ENCODE measurements at regions not wholly inside any gene's neighbourhood (a gene's known extent, or its start where the extent isn't known, plus 50 kb on each side); places are given as distances from the start of the nearest gene placed in this dataset.
"Not testable (repeated sequence)": the region's sequence is repeated elsewhere in the genome, so short reads cannot be mapped to it uniquely, and the experiment has no call there.

- Mint-ChIP-seq H3K9me3 (no peaks in the 10 kb centered on the region), H3K27ac (no peak overlapping the region), H3K4me1 (ENCODE audit: low read depth) (no peaks in the 10 kb centered on the region), H3K4me3 (no peak overlapping the region), H3K36me3 (ENCODE audit: low read depth) (no peaks in the 10 kb centered on the region), H3K27me3 (ENCODE audit: low read depth) (no peaks in the 10 kb centered on the region)
- CTCF ChIA-PET, result no interaction called here
- intact Hi-C loops (cut with micrococcal nuclease), result no loop called here
- no peak for DNase-seq
Measured at GRCh38 chr15:85276921-85277320, 103.5 kb upstream of the AKAP13 start.

GRCh38 chr15:85277847-85278370 lies 102.5 kb upstream of the AKAP13 start:
- Mint-ChIP-seq H3K4me1 (ENCODE audit: low read depth) (no peaks in the 10 kb centered on the region), H3K27me3 (ENCODE audit: low read depth) (no peaks in the 10 kb centered on the region), H3K4me3 (no peak overlapping the region), H3K27ac (no peak overlapping the region), H3K9me3 (no peaks in the 10 kb centered on the region), H3K36me3 (ENCODE audit: low read depth) (no peaks in the 10 kb centered on the region)
- no peak for DNase-seq
- intact Hi-C loops (cut with micrococcal nuclease), result no loop called here
- CTCF ChIA-PET, result interaction anchor here (0.6 to 1.1 kb wide), 2 partner anchors 12 to 208 kb away, joined by 3 to 4 read pairs; no protein-coding TSS in a partner anchor

- H3K9me3 Mint-ChIP-seq, result no peaks in the 10 kb centered on the region
- no peak for DNase-seq
- intact Hi-C loops (cut with micrococcal nuclease), result no loop called here
- H3K36me3 Mint-ChIP-seq (ENCODE audit: low read depth), result no peaks in the 10 kb centered on the region
- no peak overlapping the region for H3K4me3 Mint-ChIP-seq
- no peaks in the 10 kb centered on the region for H3K27me3 Mint-ChIP-seq (ENCODE audit: low read depth)
- CTCF ChIA-PET, result interaction anchor here (1.2 kb wide), 1 partner anchor 16 kb away, joined by 5 read pairs; no protein-coding TSS in a partner anchor
- H3K4me1 Mint-ChIP-seq (ENCODE audit: low read depth), result no peaks in the 10 kb centered on the region
- no peak overlapping the region for H3K27ac Mint-ChIP-seq
Measured at GRCh38 chr15:85280203-85280602, 100.2 kb upstream of the AKAP13 start.

- no peaks in the 10 kb centered on the region for H3K27me3 Mint-ChIP-seq (ENCODE audit: low read depth)
- no peaks in the 10 kb centered on the region for H3K36me3 Mint-ChIP-seq (ENCODE audit: low read depth)
- no peak overlapping the region for H3K4me3 Mint-ChIP-seq
- no peaks in the 10 kb centered on the region for H3K4me1 Mint-ChIP-seq (ENCODE audit: low read depth)
- no peak for DNase-seq
- CTCF ChIA-PET, result no interaction called here
- H3K27ac Mint-ChIP-seq, result no peak overlapping the region
- H3K9me3 Mint-ChIP-seq, result no peaks in the 10 kb centered on the region
- intact Hi-C loops (cut with micrococcal nuclease), result no loop called here
Measured at GRCh38 chr15:85281293-85281882, 99.0 kb upstream of the AKAP13 start.

GRCh38 chr15:85282504-85283115 lies 97.8 kb upstream of the AKAP13 start:
- Mint-ChIP-seq H3K27ac (no peak overlapping the region), H3K4me3 (no peak overlapping the region), H3K9me3 (no peaks in the 10 kb centered on the region), H3K27me3 (ENCODE audit: low read depth) (no peaks in the 10 kb centered on the region), H3K36me3 (ENCODE audit: low read depth) (no peaks in the 10 kb centered on the region), H3K4me1 (ENCODE audit: low read depth) (no peaks in the 10 kb centered on the region)
- CTCF ChIA-PET, result interaction anchor here (0.7 kb wide), 1 partner anchor 198 kb away, joined by 3 read pairs; no protein-coding TSS in a partner anchor
- no peak for DNase-seq
- intact Hi-C loops (cut with micrococcal nuclease), result no loop called here

- H3K9me3 Mint-ChIP-seq; intact Hi-C loops (cut with micrococcal nuclease); H3K36me3 Mint-ChIP-seq (ENCODE audit: low read depth); H3K4me3 Mint-ChIP-seq; H3K27me3 Mint-ChIP-seq (ENCODE audit: low read depth); H3K4me1 Mint-ChIP-seq (ENCODE audit: low read depth); H3K27ac Mint-ChIP-seq; DNase-seq: not testable (repeated sequence)
- CTCF ChIA-PET, result interaction anchor here (0.6 kb wide), 1 partner anchor 351 kb away, joined by 5 read pairs; no protein-coding TSS in a partner anchor
Measured at GRCh38 chr15:85283815-85284214, 96.6 kb upstream of the AKAP13 start.

GRCh38 chr15:85284497-85284896 lies 95.9 kb upstream of the AKAP13 start:
- no peak for DNase-seq
- CTCF ChIA-PET, result no interaction called here
- Mint-ChIP-seq H3K4me3 (no peak overlapping the region), H3K9me3 (no peaks in the 10 kb centered on the region), H3K36me3 (ENCODE audit: low read depth) (no peaks in the 10 kb centered on the region), H3K27me3 (ENCODE audit: low read depth) (no peaks in the 10 kb centered on the region), H3K4me1 (ENCODE audit: low read depth) (no peaks in the 10 kb centered on the region), H3K27ac (no peak overlapping the region)
- intact Hi-C loops (cut with micrococcal nuclease), result no loop called here

- Mint-ChIP-seq H3K4me1 (ENCODE audit: low read depth) (peaks cover 3% of the 10 kb centered on the region), H3K27me3 (ENCODE audit: low read depth) (peaks cover 9% of the 10 kb centered on the region), H3K4me3 (no peak overlapping the region), H3K27ac (no peak overlapping the region), H3K9me3 (no peaks in the 10 kb centered on the region), H3K36me3 (ENCODE audit: low read depth) (no peaks in the 10 kb centered on the region)
- intact Hi-C loops (cut with micrococcal nuclease), result no loop called here
- DNase-seq, result peak; percentile 41
- CTCF ChIA-PET, result interaction anchor here (0.7 to 2.0 kb wide), 11 partner anchors 8 to 438 kb away, joined by 3 to 7 read pairs (median 4); no protein-coding TSS in a partner anchor
Measured at GRCh38 chr15:85289677-85290365, 90.6 kb upstream of the AKAP13 start.

- CTCF ChIA-PET, result interaction anchor here (0.6 kb wide), 1 partner anchor 11 kb away, joined by 3 read pairs; no protein-coding TSS in a partner anchor
- H3K4me3 Mint-ChIP-seq; H3K27ac Mint-ChIP-seq; H3K27me3 Mint-ChIP-seq (ENCODE audit: low read depth); DNase-seq; H3K9me3 Mint-ChIP-seq; intact Hi-C loops (cut with micrococcal nuclease); H3K36me3 Mint-ChIP-seq (ENCODE audit: low read depth): not testable (repeated sequence)
- H3K4me1 Mint-ChIP-seq (ENCODE audit: low read depth), result peaks cover 12% of the 10 kb centered on the region
Measured at GRCh38 chr15:85292583-85292982, 87.8 kb upstream of the AKAP13 start.

GRCh38 chr15:85296615-85297402 lies 83.6 kb upstream of the AKAP13 start:
- H3K27ac Mint-ChIP-seq, result no peak overlapping the region
- no peaks in the 10 kb centered on the region for H3K9me3 Mint-ChIP-seq
- peak overlapping the region; percentile 51 for H3K4me3 Mint-ChIP-seq
- CTCF ChIA-PET, result interaction anchor here (0.6 to 2.5 kb wide), 36 partner anchors 8 to 545 kb away, joined by 3 to 28 read pairs (median 4); no protein-coding TSS in a partner anchor
- intact Hi-C loops (cut with micrococcal nuclease), result loop anchor here (1.0 to 5.0 kb wide), 6 partner anchors 117 to 544 kb away; no protein-coding TSS in a partner anchor
- DNase-seq, result peak; percentile 85
- peaks cover 10% of the 10 kb centered on the region for H3K4me1 Mint-ChIP-seq (ENCODE audit: low read depth)
- no peaks in the 10 kb centered on the region for H3K27me3 Mint-ChIP-seq (ENCODE audit: low read depth)
- H3K36me3 Mint-ChIP-seq (ENCODE audit: low read depth), result no peaks in the 10 kb centered on the region

GRCh38 chr15:85297537-85297936 lies 82.9 kb upstream of the AKAP13 start:
- H3K27ac Mint-ChIP-seq, result no peak overlapping the region
- H3K27me3 Mint-ChIP-seq (ENCODE audit: low read depth), result no peaks in the 10 kb centered on the region
- no peaks in the 10 kb centered on the region for H3K36me3 Mint-ChIP-seq (ENCODE audit: low read depth)
- peaks cover 10% of the 10 kb centered on the region for H3K4me1 Mint-ChIP-seq (ENCODE audit: low read depth)
- no peaks in the 10 kb centered on the region for H3K9me3 Mint-ChIP-seq
- CTCF ChIA-PET, result interaction anchor here (0.7 to 2.5 kb wide), 15 partner anchors 7 to 429 kb away, joined by 3 to 28 read pairs (median 4); no protein-coding TSS in a partner anchor
- no peak overlapping the region for H3K4me3 Mint-ChIP-seq
- intact Hi-C loops (cut with micrococcal nuclease), result loop anchor here (2.0 to 5.0 kb wide), 3 partner anchors 285 to 543 kb away; no protein-coding TSS in a partner anchor
- no peak for DNase-seq
